ENCODE measurements at regions not wholly inside any gene's neighbourhood (a gene's known extent, or its start where the extent isn't known, plus 50 kb on each side); places are given as distances from the start of the nearest gene placed in this dataset.
"Not testable (repeated sequence)": the region's sequence is repeated elsewhere in the genome, so short reads cannot be mapped to it uniquely, and the experiment has no call there.

DNA sequence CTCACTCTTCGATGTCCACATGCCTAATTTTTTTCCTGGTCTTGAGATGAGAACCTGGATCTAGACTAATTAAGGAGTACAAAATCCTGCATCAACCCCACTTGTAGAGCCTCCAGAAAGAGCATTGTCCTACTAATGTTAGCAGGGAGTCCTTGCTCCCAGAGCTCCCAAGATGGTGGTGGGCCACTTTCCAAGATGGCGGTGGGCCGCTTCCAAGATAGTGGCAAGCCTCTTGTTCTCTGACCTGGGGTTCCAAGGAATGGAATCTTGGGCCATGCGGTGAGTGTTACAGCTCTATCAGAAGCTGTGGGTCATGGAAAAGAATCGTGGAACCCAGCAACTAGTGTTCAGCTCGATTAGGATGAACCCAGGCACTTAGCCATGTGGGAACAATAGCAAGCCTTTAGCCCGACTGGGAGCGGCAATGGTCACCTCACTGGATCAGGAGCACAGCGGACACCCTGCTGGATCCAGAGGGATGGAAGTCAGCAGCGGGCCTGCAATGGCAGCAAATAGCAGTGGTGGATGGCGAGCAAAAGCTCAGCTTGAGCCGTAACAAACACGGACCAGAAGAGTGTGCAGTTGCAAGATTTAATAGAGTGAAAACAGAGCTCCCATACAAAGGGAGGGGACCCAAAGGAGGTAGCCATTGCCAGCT lies 1997.5 kb upstream of the RAG2 start:
- TF ChIP-seq, protein P1, sequence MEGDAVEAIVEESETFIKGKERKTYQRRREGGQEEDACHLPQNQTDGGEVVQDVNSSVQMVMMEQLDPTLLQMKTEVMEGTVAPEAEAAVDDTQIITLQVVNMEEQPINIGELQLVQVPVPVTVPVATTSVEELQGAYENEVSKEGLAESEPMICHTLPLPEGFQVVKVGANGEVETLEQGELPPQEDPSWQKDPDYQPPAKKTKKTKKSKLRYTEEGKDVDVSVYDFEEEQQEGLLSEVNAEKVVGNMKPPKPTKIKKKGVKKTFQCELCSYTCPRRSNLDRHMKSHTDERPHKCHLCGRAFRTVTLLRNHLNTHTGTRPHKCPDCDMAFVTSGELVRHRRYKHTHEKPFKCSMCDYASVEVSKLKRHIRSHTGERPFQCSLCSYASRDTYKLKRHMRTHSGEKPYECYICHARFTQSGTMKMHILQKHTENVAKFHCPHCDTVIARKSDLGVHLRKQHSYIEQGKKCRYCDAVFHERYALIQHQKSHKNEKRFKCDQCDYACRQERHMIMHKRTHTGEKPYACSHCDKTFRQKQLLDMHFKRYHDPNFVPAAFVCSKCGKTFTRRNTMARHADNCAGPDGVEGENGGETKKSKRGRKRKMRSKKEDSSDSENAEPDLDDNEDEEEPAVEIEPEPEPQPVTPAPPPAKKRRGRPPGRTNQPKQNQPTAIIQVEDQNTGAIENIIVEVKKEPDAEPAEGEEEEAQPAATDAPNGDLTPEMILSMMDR (IDR thresholded peaks at IDR 0.05): not testable (repeated sequence)
- TF ChIP-seq POLR2A (IDR thresholded peaks at IDR 0.05): not testable (repeated sequence)

All from uterus (tissue), 2 donors.